22Rv1 (cell line): ENCODE measurements at regions not wholly inside any gene's neighbourhood (a gene's known extent, or its start where the extent isn't known, plus 50 kb on each side); places are given as distances from the start of the nearest gene placed in this dataset.

Source experiments
- CTCF ChIP-seq: fragments of 450-650 bp; IDR thresholded peaks from 2 replicates; pipeline ENCODE4 v1.5.1; 2017; ENCODE audit warnings: mild to moderate bottlenecking
- ZFX ChIP-seq: fragments of 450-650 bp; IDR thresholded peaks from 2 replicates; pipeline ENCODE4 v1.6.1; 2017; ENCODE audit warnings: antibody characterized with exemption, borderline replicate concordance

GRCh38 chr20:4524792-4525191, 161.5 kb upstream of the PRNP start:
- no peak for TF ChIP-seq CTCF
- no peak for TF ChIP-seq ZFX
